ENCODE measurements at regions not wholly inside any gene's neighbourhood (a gene's known extent, or its start where the extent isn't known, plus 50 kb on each side); places are given as distances from the start of the nearest gene placed in this dataset.

- TF ChIP-seq EZH2 (IDR thresholded peaks at IDR 0.05; ENCODE audit: borderline replicate concordance, insufficient read depth, low read length, poor library complexity, severe bottlenecking) (no peak), CTCF (IDR thresholded peaks at IDR 0.05; ENCODE audit: poor library complexity, severe bottlenecking) (no peak), TAF1 (IDR thresholded peaks at IDR 0.05; ENCODE audit: low read depth) (no peak), SMC3 (conservative IDR thresholded peaks at IDR 0.05; ENCODE audit: poor library complexity) (no peak), POLR2AphosphoS5 (IDR thresholded peaks at IDR 0.05) (no peak), RAD21 (conservative IDR thresholded peaks at IDR 0.05) (no peak), EP300 (conservative IDR thresholded peaks at IDR 0.05; ENCODE audit: poor library complexity, severe bottlenecking) (no peak), MXI1 (conservative IDR thresholded peaks at IDR 0.05; ENCODE audit: poor library complexity, severe bottlenecking) (no peak)
- TF ChIP-seq, protein P1, sequence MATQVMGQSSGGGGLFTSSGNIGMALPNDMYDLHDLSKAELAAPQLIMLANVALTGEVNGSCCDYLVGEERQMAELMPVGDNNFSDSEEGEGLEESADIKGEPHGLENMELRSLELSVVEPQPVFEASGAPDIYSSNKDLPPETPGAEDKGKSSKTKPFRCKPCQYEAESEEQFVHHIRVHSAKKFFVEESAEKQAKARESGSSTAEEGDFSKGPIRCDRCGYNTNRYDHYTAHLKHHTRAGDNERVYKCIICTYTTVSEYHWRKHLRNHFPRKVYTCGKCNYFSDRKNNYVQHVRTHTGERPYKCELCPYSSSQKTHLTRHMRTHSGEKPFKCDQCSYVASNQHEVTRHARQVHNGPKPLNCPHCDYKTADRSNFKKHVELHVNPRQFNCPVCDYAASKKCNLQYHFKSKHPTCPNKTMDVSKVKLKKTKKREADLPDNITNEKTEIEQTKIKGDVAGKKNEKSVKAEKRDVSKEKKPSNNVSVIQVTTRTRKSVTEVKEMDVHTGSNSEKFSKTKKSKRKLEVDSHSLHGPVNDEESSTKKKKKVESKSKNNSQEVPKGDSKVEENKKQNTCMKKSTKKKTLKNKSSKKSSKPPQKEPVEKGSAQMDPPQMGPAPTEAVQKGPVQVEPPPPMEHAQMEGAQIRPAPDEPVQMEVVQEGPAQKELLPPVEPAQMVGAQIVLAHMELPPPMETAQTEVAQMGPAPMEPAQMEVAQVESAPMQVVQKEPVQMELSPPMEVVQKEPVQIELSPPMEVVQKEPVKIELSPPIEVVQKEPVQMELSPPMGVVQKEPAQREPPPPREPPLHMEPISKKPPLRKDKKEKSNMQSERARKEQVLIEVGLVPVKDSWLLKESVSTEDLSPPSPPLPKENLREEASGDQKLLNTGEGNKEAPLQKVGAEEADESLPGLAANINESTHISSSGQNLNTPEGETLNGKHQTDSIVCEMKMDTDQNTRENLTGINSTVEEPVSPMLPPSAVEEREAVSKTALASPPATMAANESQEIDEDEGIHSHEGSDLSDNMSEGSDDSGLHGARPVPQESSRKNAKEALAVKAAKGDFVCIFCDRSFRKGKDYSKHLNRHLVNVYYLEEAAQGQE (IDR thresholded peaks at IDR 0.05; ENCODE audit: borderline replicate concordance) = no peak
These were observed 70.7 kb upstream of the IGLL5 start for GRCh38 chr22:22816766-22817410.

All from neural cell (in vitro differentiated cells).